Heart left ventricle (tissue), 16 donors: ENCODE measurements at regions not wholly inside any gene's neighbourhood (a gene's known extent, or its start where the extent isn't known, plus 50 kb on each side); places are given as distances from the start of the nearest gene placed in this dataset.

Experiments used
- ATAC-seq, 4 donors: fragments of 200-7000 bp; cut with Tn5 transposase; one replicate each; pipeline ENCODE4 v1.9.1; 2020 to 2022; ENCODE audit warnings: moderate library complexity in 4 of 4, mild to moderate bottlenecking in 3 of 4, moderate number of reproducible peaks in 1 of 4
- DNase-seq, 5 donors: peaks; one replicate each; pipeline ENCODE4 v3.0.0-alpha.2; 2020
- H3K27ac ChIP-seq, 12 donors: fragments of 200-600 bp; sonication (generic) in 4 of 12; one replicate each; pipeline versions ENCODE4 v1.5.0 to v1.8.0; 2016 to 2022; ENCODE audit warnings: mild to moderate bottlenecking in 2 of 12
- H3K27me3 ChIP-seq, 9 donors: fragments of 200-600 bp; sonication (generic) in 2 of 9; one replicate each; pipeline versions ENCODE4 v1.5.1 to v1.8.0; 2016 to 2022; ENCODE audit warnings: mild to moderate bottlenecking in 3 of 9
- H3K36me3 ChIP-seq, 9 donors: fragments of 200-600 bp; sonication (generic) in 2 of 9; one replicate each; pipeline versions ENCODE4 v1.5.0 to v1.8.0; 2018 to 2022; ENCODE audit warnings: mild to moderate bottlenecking in 2 of 9
- H3K4me1 ChIP-seq, 12 donors: fragments of 200-600 bp; sonication (generic) in 4 of 12; one replicate each; pipeline versions ENCODE4 v1.5.0 to v1.8.0; 2016 to 2022; ENCODE audit warnings: mild to moderate bottlenecking in 3 of 12
- H3K4me3 ChIP-seq, 12 donors: fragments of 200-600 bp; sonication (generic) in 4 of 12; one replicate each; pipeline versions ENCODE4 v1.5.0 to v1.8.0; 2017 to 2022; ENCODE audit warnings: mild to moderate bottlenecking in 9 of 12, moderate library complexity in 4 of 12
- H3K9me3 ChIP-seq, 12 donors: fragments of 200-600 bp; sonication (generic) in 4 of 12; one replicate each; pipeline versions ENCODE4 v1.5.0 to v1.8.0; 2016 to 2022; ENCODE audit warnings: mild to moderate bottlenecking in 1 of 12
- CTCF ChIP-seq, 12 donors: fragments of 200-600 bp; sonication (generic) in 4 of 12; IDR thresholded peaks; one replicate each; pipeline versions ENCODE4 v1.5.0 to v1.8.0; 2018 to 2022; ENCODE audit warnings: antibody characterized with exemption in 12 of 12, mild to moderate bottlenecking in 5 of 12
- POLR2A ChIP-seq, 2 donors: fragments of 450-650 bp; IDR thresholded peaks; one replicate each; pipeline ENCODE4 v1.6.1; 2017; ENCODE audit warnings: antibody characterized with exemption in 2 of 2, mild to moderate bottlenecking in 2 of 2, moderate library complexity in 2 of 2
- WGBS, 4 donors: extraction: QIAGEN DNeasy Blood & Tissue Kit in 2 of 4; methylation state at CpG; one replicate each; pipeline versions ENCODE4 v1.1.5 to v1.1.7; 2013 to 2018; 5-methylcytosine and 5-hydroxymethylcytosine counted together
- intact Hi-C, 10 donors: fragments of 100-400 bp; cut with DNase I; formaldehyde crosslinking; loops; one replicate each; pipeline versions ENCODE4 v1.11.1 to v1.14.2; 2022
- donor health status: ischemic (EF 13 %, LVEDD 7.1; RV severe dilation, severe dysfunction).
- donor health status: healthy with polysubstance abuse.
- donor health status: DM: no; HTN: yes; CAD: no.
- donor health status: DM: no; HTN: no; CAD: no.
- donor health status: ischemic (EF 25% LVEDD 6.9; RV normal size, moderate dysfunction).
- donor health status: ischemic (EF 25% LVEDD 5.7; RV mildly dilated, moderate dysfunction).
- donor health status: healthy.
- donor health status: DM: yes; HTN: yes; CAD: no.
- donor health status: ischemic (EF 35%, LVEDD 5.7; RV mildly dilated, moderate dysfunction).
- donor health status: nonischemic (EF 11% LVEDD 7.7; RV severe dilation, severe dysfunction).
- donor health status: DM: yes; HTN: yes; CAD: no.
- donor health status: PGD.
- donor health status: ischemic (EF 29% LVEDD 5.4; RV normal size, mild dysfunction).
- donor health status: nonischemic (EF 23%, LVEDD 6.1; RV moderate dilation, normal function).

GRCh38 chr7:109266610-109267009 lies 696.9 kb downstream of the DNAJB9 start:
- intact Hi-C loops, result no loop called here
- ATAC-seq (no peak), DNase-seq (no peak)
- no peaks in the 10 kb centered on the region for H3K27me3 ChIP-seq
- no peak overlapping the region for H3K27ac ChIP-seq
- H3K4me1 ChIP-seq, result no peaks in the 10 kb centered on the region
- peaks cover 0 to 4% (median 0%) of the 10 kb centered on the region in 12 donors for H3K9me3 ChIP-seq
- H3K4me3 ChIP-seq, result no peak overlapping the region
- H3K36me3 ChIP-seq, result no peaks in the 10 kb centered on the region
- 84 to 90% (median 87%) methylated on average over 3 of the region's 3 CpGs for WGBS, 4 donors
- TF ChIP-seq POLR2A (IDR thresholded peaks at IDR 0.05), result no peak
- no peak for TF ChIP-seq CTCF (IDR thresholded peaks at IDR 0.05)

- ATAC-seq, result no peak
- Histone ChIP-seq H3K36me3 (no peaks in the 10 kb centered on the region), H3K9me3 (peaks cover 0 to 5% (median 0%) of the 10 kb centered on the region in 12 donors), H3K4me3 (no peak overlapping the region), H3K4me1 (no peaks in the 10 kb centered on the region), H3K27me3 (no peaks in the 10 kb centered on the region), H3K27ac (no peak overlapping the region)
- no peak for TF ChIP-seq POLR2A (IDR thresholded peaks at IDR 0.05)
- no peak for TF ChIP-seq CTCF (IDR thresholded peaks at IDR 0.05)
- intact Hi-C loops, result no loop called here
- no peak for DNase-seq
Measured at GRCh38 chr7:109276348-109276747, 706.7 kb downstream of the DNAJB9 start.

- no peak overlapping the region for H3K27ac ChIP-seq
- no peak overlapping the region for H3K4me3 ChIP-seq
- peak in 1 of 4 donors; percentile 56 for ATAC-seq
- peaks cover 0 to 18% (median 0%) of the 10 kb centered on the region in 12 donors for H3K4me1 ChIP-seq
- no peaks in the 10 kb centered on the region for H3K27me3 ChIP-seq
- H3K9me3 ChIP-seq, result peaks cover 0 to 10% (median 2%) of the 10 kb centered on the region in 12 donors
- no peaks in the 10 kb centered on the region for H3K36me3 ChIP-seq
- DNase-seq, result no peak
- TF ChIP-seq CTCF (IDR thresholded peaks at IDR 0.05), result no peak
- TF ChIP-seq POLR2A (IDR thresholded peaks at IDR 0.05), result no peak
- intact Hi-C loops, result no loop called here
Measured at GRCh38 chr7:109282726-109283125, 713.1 kb downstream of the DNAJB9 start.

GRCh38 chr7:109284943-109285342 lies 715.3 kb downstream of the DNAJB9 start:
- 6 to 10% (median 9%) methylated on average over 1 of the region's 1 CpG for WGBS, 4 donors
- Histone ChIP-seq H3K9me3 (peaks cover 0 to 10% (median 2%) of the 10 kb centered on the region in 12 donors), H3K36me3 (no peaks in the 10 kb centered on the region), H3K27me3 (no peaks in the 10 kb centered on the region), H3K27ac (no peak overlapping the region), H3K4me1 (peaks cover 0 to 18% (median 0%) of the 10 kb centered on the region in 12 donors), H3K4me3 (no peak overlapping the region)
- ATAC-seq (no peak), DNase-seq (no peak)
- TF ChIP-seq POLR2A (IDR thresholded peaks at IDR 0.05) (no peak), CTCF (IDR thresholded peaks at IDR 0.05) (no peak)
- intact Hi-C loops, result no loop called here
